ENCODE measurements at regions not wholly inside any gene's neighbourhood (a gene's known extent, or its start where the extent isn't known, plus 50 kb on each side); places are given as distances from the start of the nearest gene placed in this dataset.

DNA sequence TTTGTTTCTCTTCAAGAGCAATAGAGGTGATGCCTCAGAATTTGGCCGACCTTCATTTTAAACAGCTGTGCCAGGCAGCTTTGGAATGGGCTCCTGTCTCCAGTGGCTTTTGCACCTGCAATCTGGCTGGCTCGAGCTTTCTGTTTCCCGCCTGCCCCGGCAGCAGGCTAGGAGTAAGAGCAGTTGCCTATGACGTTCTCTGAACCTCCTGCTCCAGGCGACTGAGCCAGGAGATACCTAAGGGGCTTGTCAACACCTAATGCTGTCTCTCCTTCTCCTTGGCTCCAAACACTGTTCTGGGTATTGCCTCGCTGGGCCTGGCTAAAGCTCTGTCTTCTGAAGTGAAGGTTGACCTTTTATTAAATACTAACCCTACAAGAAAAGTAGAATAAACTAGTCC is 229.9 kb downstream of the LRRN1 start:
- no peak for DNase-seq (ENCODE audit: low spot score)

DNA sequence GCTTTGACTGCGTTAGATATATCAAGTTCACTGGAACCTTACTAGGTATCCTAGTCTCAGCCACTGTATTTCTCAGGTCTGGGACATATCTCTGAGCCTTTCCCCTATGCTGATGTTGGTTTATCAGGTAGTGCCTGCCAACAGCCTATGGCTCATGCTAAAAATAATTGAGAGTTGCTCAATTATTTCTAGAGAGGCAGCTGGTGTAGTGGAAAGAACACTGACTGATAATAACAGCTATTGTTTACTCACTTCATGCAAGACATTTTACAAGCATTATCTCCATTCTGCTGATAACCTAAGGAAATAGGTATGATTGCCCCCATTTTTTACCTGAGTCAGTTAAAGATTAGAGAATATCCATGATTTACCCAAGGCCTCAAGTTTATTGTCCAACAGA is 231.4 kb downstream of the LRRN1 start:
- DNase-seq (ENCODE audit: low spot score) = no peak

DNA sequence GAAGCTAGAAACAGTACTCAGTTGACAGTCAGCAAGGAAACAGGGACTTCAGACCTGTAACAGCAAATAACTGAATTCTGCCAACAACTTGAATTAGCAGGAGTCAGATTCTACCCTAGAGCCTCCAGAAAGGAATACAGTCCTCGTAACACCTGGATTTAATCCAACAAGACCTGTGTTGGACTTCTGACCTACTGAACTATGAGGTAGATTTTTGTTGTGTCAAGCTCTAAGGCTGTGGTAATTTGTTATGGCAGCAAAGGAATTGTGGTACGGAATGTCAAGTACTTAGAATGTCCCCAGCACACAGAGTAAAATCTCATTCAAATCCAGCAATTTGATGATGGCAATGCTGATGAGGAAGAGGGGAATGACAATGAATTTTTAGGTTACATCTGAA is 234.1 kb downstream of the LRRN1 start:
- no peak for DNase-seq (ENCODE audit: low spot score)

DNA sequence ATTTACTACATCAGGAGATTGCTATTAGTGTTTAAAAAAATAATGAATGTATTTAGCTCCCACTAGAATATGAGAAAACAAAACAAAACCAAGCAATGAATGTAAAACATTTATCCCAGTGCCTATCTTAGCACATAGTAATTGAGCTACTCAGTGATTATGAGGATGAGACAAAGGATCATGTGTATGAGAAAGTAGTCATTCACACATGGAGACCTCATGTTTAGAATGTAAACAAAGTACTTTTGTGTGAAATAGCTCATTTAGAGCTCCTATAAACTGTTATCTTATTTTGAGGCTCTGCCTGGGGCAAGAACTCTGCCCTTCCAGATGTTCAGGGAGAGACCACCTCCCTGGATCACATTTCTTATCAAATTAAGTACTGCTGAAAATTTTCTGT is 236.8 kb downstream of the LRRN1 start:
- no peak for DNase-seq (ENCODE audit: low spot score)

DNA sequence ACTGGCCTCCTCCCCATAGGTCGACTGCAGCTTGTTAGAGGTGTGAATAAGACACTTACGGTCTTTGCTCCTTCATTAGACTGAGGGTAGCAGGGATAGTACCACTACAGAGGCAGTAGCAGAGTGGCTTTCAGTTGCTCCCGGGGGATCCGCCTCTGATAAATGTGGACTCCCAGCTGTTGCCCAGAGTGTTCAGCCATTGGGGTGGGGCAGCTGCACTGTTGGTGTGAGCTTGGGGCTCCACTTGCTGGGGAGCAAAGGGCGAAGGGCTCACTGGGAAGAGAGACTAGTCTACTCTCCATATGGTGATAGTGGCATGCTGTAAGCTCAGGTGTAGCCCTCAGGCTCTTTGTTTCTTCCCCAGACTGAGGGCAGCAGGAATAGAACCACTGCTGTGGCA is 239.1 kb downstream of the LRRN1 start:
- DNase-seq (ENCODE audit: low spot score) = no peak

DNA sequence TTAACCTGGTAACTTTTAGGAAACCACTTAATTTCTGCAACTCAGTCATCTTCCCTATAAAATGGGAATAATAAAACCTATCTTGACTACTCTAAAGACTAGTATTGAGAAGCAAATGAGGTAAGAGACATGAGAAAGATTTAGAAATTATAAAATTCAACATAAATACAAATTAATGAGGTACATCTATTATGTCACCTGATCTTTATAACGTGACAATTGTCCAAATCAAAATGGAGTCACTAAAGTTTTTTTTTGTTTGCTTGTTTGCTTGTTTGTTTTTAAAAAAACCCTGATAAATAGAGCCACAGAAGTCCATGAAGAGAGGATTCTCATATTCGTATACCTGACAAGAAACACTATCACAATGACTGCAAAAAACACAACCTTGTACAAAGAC is 242.8 kb downstream of the LRRN1 start:
- no peak for DNase-seq (ENCODE audit: low spot score)

DNA sequence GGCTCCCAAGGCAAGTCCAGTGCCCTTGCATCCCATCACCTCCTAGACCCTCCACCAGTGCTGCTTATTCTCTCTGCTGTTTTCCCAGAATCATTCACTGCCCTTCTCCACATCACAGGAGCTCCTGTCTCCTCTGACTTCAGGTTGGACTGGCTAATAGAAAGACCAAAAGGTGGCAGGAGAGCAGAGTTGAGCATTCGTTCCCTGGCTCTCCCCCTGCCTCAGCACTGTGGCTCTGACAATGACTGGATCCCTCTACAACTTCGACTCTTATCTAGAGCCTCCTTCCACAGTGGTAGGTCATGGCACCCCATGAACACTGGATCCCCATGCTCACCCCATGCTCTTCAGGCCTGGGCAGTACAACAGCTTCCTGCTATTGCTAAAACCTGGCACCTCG is 243.6 kb downstream of the LRRN1 start:
- DNase-seq (ENCODE audit: low spot score) = no peak

DNA sequence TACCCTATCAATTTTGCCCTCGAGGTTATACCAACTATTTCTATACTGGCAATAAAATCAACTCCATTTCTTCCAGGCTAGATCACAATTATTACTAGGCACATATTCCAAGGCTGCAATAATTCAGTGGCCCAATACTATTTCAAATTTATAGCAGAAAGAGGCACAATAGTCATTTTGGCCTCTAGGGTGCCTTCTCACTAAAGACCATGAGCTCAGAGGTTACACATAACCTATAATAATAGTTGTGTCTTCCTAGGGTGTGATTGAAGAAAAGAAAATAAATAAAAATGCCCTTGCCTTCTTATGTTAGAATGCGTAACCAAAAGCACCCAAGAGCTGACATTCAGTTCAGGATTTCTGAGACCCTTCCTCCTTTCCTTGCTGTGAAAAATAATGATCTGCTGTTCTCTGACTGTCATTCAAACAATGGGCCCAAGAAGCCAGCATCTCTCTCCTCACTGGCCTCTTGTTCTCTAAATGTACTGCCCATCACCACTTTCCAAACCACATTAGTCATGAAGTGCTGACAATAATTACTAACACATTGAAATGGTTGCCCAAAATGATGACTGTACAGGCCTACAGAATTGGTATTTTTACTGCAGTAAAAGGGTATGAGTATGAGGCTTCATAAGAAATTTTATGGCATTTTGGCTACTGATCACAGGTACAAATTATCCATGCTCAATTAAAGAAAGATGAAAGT is 244.8 kb downstream of the LRRN1 start:
- DNase-seq (ENCODE audit: low spot score) = no peak

DNA sequence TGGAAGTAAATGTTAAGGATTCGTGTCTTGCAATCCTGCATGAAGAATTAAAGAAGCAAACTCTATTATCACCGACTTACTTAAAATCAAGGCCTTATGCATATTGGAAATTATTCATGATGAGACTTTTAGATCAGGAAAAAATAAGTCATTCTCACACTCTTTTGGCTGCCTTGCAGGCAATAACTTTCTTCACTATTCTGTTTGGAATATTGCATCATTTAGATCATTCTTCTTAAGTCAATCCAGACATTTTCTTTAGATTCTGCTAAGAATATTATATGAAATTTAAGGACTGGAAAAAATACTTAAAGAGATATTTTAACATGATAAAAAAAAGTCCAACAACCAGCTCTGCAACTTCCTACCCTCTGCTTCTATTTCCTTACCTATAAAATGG is 245.4 kb downstream of the LRRN1 start:
- no peak for DNase-seq (ENCODE audit: low spot score)

DNA sequence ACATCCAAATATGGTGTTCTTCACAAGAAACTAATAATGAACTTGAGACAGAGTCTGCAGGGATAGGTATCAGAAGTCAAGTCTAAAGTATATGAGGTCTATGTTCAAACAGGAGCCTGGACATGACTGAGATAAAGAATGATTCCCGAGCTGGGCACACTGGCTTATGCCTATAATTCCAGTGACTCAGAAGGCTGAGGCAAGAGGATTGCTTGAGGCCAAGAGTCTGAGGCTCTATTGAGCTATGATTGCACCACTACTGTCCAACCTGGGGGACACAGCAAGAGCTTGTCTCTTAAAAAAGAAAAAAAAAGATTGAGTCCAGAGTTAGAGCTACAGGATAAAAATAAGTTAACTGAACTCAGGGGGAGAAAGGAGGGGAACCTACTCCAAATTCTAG is 246.5 kb downstream of the LRRN1 start:
- no peak for DNase-seq (ENCODE audit: low spot score)

DNA sequence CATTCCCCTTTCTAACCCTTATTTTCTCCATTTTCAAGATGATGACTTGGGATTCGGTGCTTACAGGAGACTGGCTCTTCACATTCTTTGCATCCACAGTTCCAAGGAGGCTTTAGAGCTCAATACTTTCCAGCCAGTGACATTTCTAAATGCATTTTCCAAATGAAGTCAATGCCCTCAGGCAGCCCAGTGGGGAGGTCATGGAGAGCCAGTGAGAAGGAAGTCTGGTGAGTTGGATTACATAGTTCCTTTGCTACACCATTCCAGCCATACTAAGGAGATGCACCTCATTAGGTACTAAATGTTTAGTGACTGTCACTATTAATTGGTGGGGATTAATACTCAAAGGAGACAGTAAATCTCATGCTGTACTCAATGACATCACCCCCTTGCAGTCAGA is 248.1 kb downstream of the LRRN1 start:
- no peak for DNase-seq (ENCODE audit: low spot score)

DNA sequence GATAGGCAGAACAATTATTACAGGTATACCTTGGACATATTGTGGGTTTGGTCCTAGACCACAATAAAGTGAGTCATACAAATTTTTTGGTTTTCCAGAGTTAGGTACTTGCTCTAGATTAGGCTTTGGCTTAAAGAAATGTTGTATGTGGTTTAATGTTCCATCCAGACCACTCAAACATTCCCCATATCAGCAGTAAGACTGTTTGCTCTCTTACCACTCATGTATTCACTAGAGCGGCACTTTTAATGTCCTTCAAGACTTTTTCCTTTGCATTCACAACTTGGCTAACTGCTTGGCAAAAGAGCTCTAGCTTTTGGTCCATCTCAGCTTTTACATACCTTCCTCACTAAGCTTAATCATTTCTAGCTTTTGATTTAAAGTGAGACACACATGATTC is 250.5 kb upstream of the SETMAR start:
- no peak for DNase-seq (ENCODE audit: low spot score)

DNA sequence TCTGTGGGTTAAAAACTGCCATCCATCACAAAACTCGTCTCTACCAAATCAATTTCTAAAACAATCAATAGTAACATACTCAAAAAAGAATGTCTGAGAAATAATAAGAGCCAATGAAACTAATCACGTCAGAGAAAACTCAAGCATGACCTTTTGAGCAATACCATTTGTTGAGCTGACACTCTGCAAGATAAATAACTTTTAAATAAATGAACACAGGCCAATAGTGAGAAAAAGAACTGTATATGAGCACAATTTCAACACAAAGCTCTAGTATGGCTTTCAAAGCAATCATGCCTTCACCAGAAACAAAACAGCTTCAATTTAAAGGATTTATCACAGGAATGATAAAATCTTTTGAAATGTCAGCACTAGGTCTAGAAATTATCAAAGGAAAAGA is 249.2 kb upstream of the SETMAR start:
- no peak for DNase-seq (ENCODE audit: low spot score)

DNA sequence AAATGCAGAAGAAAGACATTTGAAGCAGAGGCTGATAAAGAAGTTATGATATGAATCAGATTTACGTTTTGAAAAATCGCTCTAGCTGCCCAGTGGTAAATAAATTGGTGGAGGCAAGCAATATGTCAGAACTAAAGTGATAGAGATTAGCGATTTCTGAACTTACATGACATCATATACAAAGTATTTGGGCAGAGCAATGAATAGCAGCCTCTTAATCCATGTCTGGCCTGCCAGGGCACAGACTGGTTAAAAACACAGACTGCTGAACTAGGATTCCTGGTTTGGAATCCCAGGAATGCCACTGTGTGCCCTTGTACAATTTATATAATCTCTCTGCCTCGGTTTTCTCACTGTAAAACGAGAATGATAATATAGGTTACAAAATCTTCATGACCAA is 243.1 kb upstream of the SETMAR start:
- DNase-seq (ENCODE audit: low spot score) = no peak

DNA sequence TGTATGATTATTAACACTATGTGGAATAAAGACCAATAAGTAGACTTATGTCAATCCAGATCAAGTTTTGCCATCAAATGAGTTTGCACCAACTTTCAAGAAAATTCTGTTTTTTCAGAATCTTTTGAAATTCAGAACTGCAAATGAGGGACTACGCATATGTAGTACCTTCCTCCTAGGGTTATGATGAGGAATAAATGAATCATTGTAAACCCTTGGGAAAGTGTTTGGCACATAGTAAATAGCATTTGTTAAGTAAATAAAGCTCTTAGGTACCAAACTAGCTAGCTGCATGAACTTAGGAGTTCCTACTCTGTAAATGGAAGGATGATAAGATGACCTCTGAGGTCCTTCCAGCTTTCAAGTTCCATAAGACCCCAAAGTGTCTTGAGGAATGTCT is 242.6 kb upstream of the SETMAR start:
- DNase-seq (ENCODE audit: low spot score) = no peak

DNA sequence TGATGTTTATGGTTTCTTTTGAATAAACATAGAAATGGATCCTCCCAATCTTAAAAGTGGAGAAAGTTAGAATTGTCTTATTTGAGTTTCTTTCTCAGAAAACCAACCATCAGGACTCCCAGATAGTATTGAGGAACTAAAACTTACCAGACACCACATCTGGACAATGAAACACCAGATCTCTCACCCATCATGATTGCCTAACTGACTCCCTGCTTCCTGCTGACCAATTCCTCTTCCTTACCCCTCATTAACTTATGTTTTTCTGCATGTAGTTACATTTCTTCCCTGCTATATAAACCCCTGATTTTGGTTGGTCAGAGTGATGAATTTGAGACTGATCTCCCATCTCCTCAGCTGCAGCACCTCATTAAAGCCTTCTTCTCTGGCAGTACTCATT is 242.0 kb upstream of the SETMAR start:
- no peak for DNase-seq (ENCODE audit: low spot score)

DNA sequence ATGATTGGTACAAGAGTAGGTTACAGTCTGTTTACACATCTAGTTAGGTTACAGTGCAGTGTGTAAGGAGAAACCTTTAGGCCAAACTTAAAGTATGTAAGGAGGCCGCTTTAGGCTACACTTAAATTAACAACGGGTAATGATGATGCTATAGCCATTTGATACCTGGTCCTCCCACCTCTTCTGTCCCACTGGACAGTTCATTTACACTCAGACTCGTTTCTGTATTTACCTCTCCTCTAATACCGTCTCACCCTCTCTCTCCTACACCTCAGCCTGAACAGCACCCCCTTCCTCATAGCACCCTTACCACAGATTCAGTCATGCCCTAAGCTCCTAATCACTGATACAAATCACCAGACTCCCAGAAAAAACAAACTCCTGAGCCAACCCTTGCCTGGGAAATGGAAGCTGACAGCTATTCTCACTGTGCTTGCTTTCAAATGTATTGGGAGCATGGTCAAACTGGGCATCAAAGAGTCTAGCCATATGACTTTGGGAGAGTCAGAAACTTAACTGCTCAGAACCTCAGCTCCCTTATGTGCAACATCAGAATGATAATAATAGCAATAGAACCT is 241.3 kb upstream of the SETMAR start:
- DNase-seq (ENCODE audit: low spot score) = no peak

DNA sequence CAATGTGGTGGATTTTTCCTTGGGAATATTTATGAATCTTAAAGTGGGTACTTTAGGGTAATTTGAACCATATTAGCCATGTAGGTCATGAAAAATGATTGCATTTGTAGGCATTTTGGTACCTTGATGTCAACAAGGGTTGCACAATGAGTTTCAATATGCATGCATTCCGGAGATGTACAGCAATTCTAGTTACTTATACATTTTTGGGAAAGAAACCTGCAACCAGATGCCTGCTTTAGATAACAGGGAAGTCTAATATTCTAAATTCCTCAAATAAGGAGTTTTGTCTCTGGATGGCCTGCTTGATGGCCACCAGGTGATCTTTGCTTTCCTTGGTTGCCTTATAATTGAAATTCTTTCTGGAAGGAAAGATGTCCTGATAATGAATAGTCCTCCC is 240.5 kb upstream of the SETMAR start:
- no peak for DNase-seq (ENCODE audit: low spot score)

DNA sequence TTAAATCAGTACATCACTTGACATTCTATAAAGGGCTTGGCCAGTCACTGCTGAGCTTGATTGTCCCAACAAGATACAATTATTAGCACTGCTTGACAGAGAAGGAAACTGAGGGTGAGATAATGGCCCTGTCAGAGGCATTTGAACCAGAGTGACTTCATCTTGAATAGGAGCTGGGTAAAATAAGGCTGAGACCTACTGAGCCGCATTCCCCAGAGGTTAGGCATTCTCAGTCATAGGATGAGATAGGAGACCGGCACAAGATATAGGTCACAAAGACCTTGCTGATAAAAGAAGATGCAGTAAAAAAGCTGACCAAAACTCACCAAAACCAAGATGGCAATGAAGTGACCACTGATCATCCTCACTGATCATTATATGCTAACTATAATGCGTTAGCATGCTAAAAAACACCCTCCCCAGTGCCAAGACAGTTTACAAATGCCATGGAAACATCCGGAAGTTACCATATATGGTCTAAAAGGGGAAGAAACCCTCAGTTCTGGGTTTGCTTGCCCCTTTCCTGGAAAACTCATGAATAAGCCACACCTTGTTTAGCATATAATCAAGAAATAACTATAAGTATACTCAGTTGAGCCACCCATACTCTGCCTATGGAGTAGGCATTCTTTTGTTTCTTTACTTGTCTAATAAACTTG is 239.1 kb upstream of the SETMAR start:
- DNase-seq (ENCODE audit: low spot score) = no peak

DNA sequence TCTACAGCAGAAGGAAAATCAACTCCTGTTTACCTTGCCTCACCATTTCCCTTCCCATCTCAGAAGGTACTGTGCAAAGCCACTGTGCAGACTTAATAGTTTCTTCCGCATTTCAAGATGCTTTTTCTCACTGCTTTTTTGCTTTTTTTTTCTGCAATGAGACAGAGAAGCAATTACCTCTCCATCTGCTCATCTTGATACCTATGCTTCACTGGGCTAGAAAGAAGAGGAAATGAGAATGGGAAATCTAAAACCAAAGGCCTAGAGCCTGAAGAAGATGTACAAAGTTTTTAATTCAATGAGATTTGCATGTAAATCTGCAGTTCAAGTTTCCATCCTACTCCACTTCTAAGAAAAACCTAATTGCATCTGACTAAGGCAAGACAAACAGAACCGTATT is 238.1 kb upstream of the SETMAR start:
- no peak for DNase-seq (ENCODE audit: low spot score)

DNA sequence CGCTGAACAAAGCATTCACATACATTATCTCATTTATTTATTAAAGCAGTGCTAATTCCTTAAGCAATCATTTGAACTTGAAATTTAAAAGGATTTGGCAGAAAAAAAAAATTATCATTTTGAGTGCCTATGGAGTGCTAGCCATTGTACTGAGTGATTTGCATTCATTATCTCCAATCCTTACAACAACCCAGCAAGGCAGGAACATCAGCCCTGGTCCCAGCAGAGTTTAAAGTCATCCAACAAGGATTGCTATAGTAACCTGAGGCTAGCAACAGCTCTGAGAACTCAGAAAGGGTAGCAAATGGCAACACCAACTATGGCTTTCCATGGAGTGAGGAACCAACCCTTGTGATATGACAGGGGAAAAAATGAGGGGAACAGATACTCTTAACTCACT is 237.6 kb upstream of the SETMAR start:
- no peak for DNase-seq (ENCODE audit: low spot score)

DNA sequence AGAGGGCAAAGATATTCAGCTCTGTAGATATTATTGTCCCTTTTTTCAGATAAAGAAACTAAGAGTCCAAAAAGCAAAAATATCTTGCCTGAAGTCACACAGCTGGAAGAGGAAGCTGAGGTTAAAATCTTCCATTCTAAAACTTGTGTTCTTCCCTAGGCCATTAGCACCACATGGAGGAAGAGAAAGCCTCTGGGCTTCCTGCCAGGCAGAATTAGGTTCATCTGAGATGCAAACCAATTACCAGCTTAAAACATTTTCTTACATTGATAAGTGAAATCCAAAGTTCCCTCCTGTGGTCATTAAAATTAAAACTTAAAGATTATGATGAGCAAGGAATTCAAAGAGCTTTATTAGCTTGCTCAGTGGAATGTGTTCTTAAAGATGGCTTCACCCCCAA is 235.3 kb upstream of the SETMAR start:
- no peak for DNase-seq (ENCODE audit: low spot score)

DNA sequence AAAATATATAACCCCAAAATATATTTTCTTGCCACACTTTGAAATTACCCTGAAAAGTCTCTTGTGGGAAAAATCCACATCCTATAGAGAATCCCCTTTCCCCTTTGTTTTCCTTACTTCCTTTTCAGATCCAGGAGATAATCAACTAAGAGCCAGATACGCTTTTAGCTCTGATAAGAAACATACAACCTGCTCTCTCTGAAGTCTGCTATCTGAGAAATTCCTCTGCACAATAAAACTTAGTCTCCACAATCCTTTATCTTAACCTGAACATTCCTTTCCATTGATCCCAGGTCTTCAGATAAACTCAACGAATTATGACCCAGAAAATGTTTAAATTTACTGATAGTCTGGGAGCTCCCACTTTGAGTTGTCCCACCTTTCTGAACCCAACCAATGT is 233.4 kb upstream of the SETMAR start:
- no peak for DNase-seq (ENCODE audit: low spot score)
